Activated B cell treated with CpG ODN at 0.5 μM for 24 hours (primary cell): ENCODE measurements at regions not wholly inside any gene's neighbourhood (a gene's known extent, or its start where the extent isn't known, plus 50 kb on each side); places are given as distances from the start of the nearest gene placed in this dataset.
"Not testable (repeated sequence)": the region's sequence is repeated elsewhere in the genome, so short reads cannot be mapped to it uniquely, and the experiment has no call there.

Source experiments
- ATAC-seq: fragments of 200-7000 bp; cut with Tn5 transposase; one replicate; pipeline ENCODE4 v1.10.0; 2021; ENCODE audit warnings: low read depth, mild to moderate bottlenecking, moderate library complexity
- CTCF ChIA-PET: fragments of 350-600 bp; sonication (Branson Sonifier 250); formaldehyde crosslinking; loops from one replicate; lab custom pipeline; 2021; ENCODE audit warnings: antibody characterized with exemption; lab: Charles Lee
- POLR2A ChIA-PET: fragments of 350-600 bp; sonication (Branson Sonifier 250); formaldehyde crosslinking; loops from one replicate; lab custom pipeline; 2021; ENCODE audit warnings: antibody characterized with exemption; lab: Charles Lee
- DNase-seq: peaks from one replicate; pipeline ENCODE4 v3.0.0; 2022
- H3K27ac Mint-ChIP-seq: one replicate; pipeline ENCODE4 v1.8.0; 2020; ENCODE audit warnings: mixed read lengths
- H3K27me3 Mint-ChIP-seq: one replicate; pipeline ENCODE4 v1.8.0; 2021; ENCODE audit warnings: mixed read lengths
- H3K36me3 Mint-ChIP-seq: one replicate; pipeline ENCODE4 v1.8.0; 2021; ENCODE audit warnings: low read depth, mixed read lengths
- H3K4me1 Mint-ChIP-seq: one replicate; pipeline ENCODE4 v1.8.0; 2021; ENCODE audit warnings: mixed read lengths
- H3K4me3 Mint-ChIP-seq: one replicate; pipeline ENCODE4 v1.8.0; 2020; ENCODE audit warnings: mild to moderate bottlenecking, mixed read lengths
- H3K9me3 Mint-ChIP-seq: one replicate; pipeline ENCODE4 v1.8.0; 2020; ENCODE audit warnings: mixed read lengths
- intact Hi-C: fragments of 100-400 bp; cut with micrococcal nuclease; formaldehyde crosslinking; loops from one replicate; pipeline ENCODE4 v1.15.1; 2024
- TF ChIP-seq, protein P1 (sequence below): fragments of 200-600 bp; IDR thresholded peaks from one replicate; pipeline ENCODE4 v1.8.0; 2022; ENCODE audit warnings: antibody characterized with exemption, mild to moderate bottlenecking

- intact Hi-C loops = no loop called here
- ChIA-PET CTCF (interaction anchor here (1.1 kb wide), 1 partner anchor 712 kb away, joined by 3 read pairs; no protein-coding TSS in a partner anchor), POLR2A (interaction anchor here (0.5 to 0.6 kb wide), 2 partner anchors 630 to 709 kb away, joined by 8 to 12 read pairs; no protein-coding TSS in a partner anchor)
- no peaks in the 10 kb centered on the region for H3K27me3 Mint-ChIP-seq
- TF ChIP-seq, protein P1, sequence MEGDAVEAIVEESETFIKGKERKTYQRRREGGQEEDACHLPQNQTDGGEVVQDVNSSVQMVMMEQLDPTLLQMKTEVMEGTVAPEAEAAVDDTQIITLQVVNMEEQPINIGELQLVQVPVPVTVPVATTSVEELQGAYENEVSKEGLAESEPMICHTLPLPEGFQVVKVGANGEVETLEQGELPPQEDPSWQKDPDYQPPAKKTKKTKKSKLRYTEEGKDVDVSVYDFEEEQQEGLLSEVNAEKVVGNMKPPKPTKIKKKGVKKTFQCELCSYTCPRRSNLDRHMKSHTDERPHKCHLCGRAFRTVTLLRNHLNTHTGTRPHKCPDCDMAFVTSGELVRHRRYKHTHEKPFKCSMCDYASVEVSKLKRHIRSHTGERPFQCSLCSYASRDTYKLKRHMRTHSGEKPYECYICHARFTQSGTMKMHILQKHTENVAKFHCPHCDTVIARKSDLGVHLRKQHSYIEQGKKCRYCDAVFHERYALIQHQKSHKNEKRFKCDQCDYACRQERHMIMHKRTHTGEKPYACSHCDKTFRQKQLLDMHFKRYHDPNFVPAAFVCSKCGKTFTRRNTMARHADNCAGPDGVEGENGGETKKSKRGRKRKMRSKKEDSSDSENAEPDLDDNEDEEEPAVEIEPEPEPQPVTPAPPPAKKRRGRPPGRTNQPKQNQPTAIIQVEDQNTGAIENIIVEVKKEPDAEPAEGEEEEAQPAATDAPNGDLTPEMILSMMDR = no peak
- peak overlapping the region; percentile 31 for H3K27ac Mint-ChIP-seq
- no peak for DNase-seq
- peaks cover 48% of the 10 kb centered on the region for H3K36me3 Mint-ChIP-seq
- peak; percentile 90 for ATAC-seq
- H3K4me1 Mint-ChIP-seq = peaks cover 60% of the 10 kb centered on the region
- H3K9me3 Mint-ChIP-seq = no peaks in the 10 kb centered on the region
- H3K4me3 Mint-ChIP-seq = peak overlapping the region; percentile 9
Observed at GRCh38 chr17:45575126-45575885, 84.8 kb upstream of the PLEKHM1 start.

DNA sequence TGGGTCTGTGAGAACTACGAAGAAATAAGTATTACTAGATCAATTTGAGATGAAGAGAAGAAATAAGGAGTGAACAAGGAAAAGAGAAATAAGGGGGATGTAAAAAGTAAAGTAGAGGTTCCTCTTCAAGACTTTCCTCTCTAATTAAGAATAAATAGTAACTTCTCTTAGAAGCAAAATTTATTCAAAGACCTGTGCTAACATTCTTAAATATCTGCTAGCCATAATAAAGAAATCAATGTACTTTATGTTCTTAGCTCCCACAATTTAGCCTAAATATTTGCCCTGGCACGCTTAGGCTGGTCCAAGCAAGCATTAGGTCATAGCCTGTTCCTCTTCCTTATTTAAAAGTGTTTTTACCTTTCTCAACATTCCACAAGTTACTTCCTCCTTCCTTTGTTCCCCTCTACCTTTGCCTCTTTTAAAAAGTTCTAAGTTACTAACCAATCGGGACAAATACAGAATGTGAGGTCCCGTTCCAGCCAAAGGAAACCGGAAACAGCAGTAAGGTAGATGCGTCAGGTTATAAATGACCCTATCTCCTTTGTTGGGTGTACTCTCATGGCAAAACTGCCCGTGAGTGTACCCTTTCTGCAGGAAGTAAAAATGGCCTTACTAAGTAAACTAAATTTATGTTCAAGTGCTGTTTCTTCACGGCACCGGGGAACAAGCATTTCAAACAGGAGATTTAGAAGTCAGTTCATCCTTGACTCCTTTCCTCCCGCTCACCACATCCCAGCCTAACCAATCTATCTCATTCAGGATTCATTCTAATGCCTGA lies 86.2 kb upstream of the PLEKHM1 start:
- H3K4me3 Mint-ChIP-seq, H3K9me3 Mint-ChIP-seq, CTCF ChIA-PET, ATAC-seq, POLR2A ChIA-PET, intact Hi-C loops, H3K27me3 Mint-ChIP-seq, DNase-seq: not testable (repeated sequence)
- H3K27ac Mint-ChIP-seq = peak overlapping the region; percentile 31
- peaks cover 68% of the 10 kb centered on the region for H3K4me1 Mint-ChIP-seq
- H3K36me3 Mint-ChIP-seq = peaks cover 58% of the 10 kb centered on the region

DNA sequence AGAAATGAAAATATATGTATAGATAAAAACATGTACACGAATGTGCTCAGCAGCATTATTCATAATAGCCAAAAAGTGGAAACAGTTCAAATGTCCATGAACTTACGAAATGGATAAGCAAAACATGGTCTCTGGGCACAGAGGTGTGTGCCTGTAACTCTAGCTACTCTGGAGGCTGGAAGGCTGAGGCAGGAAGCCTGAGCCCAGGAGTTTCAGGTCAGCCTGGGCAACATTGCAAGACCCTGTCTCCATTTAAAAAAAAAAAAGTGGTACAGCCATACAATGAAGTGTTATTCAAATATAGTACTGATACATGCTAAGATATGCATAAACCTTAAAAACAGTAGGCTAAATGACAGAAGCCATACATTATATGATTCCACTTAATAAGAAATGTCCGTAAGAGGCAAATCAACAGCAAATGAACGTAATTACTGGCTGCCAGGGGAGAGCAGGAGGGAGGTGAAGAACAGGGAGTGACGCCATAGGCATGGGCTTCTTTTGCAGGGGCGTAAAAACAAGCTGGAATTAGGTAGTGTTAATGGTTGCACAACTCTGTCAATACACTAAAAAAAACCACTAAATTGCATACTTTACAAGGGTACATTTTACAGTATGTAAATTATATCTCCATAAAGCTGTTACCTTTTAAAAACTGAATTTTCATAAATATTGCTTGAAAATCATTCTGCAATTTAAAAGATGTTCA lies 87.2 kb upstream of the PLEKHM1 start:
- POLR2A ChIA-PET = interaction anchor here (0.7 kb wide), 1 partner anchor 712 kb away, joined by 3 read pairs; no protein-coding TSS in a partner anchor

GRCh38 chr17:45578516-45579455 lies 88.3 kb upstream of the PLEKHM1 start:
- ATAC-seq (no peak), DNase-seq (no peak)
- Mint-ChIP-seq H3K36me3 (peaks cover 67% of the 10 kb centered on the region), H3K27me3 (no peaks in the 10 kb centered on the region), H3K4me3 (no peak overlapping the region), H3K27ac (no peak overlapping the region), H3K9me3 (no peaks in the 10 kb centered on the region), H3K4me1 (peaks cover 87% of the 10 kb centered on the region)
- TF ChIP-seq, protein P1 = no peak
- ChIA-PET CTCF (interaction anchor here (1.6 kb wide), 1 partner anchor 708 kb away, joined by 4 read pairs; no protein-coding TSS in a partner anchor), POLR2A (interaction anchor here (0.7 kb wide), 1 partner anchor 711 kb away, joined by 3 read pairs; no protein-coding TSS in a partner anchor)
- intact Hi-C loops = no loop called here

More for the DNA sequence above, 87.2 kb upstream of the PLEKHM1 start:
- Mint-ChIP-seq H3K4me3 (no peak overlapping the region), H3K27me3 (no peaks in the 10 kb centered on the region), H3K27ac (no peak overlapping the region), H3K4me1 (peaks cover 79% of the 10 kb centered on the region), H3K9me3 (no peaks in the 10 kb centered on the region), H3K36me3 (peaks cover 67% of the 10 kb centered on the region)
- CTCF ChIA-PET = no interaction called here
- ATAC-seq = no peak
- DNase-seq = no peak
- TF ChIP-seq, protein P1 = no peak
- intact Hi-C loops = no loop called here
